SK-N-SH (cell line): ENCODE measurements at regions not wholly inside any gene's neighbourhood (a gene's known extent, or its start where the extent isn't known, plus 50 kb on each side); places are given as distances from the start of the nearest gene placed in this dataset.

ENCODE experiments used
- CTCF ChIP-seq: fragments of 200-600 bp; sonication (generic); IDR thresholded peaks from 2 replicates; pipeline ENCODE4 v1.6.1; 2017; ENCODE audit warnings: antibody characterized with exemption, mild to moderate bottlenecking, moderate library complexity
- FOXM1 ChIP-seq: IDR thresholded peaks from 2 replicates; pipeline ENCODE4 v1.4.0; 2012; ENCODE audit warnings: low read depth, mild to moderate bottlenecking
- RAD21 ChIP-seq: IDR thresholded peaks from 2 replicates; pipeline ENCODE4 v1.6.1; 2012; ENCODE audit warnings: mild to moderate bottlenecking, low read length
- TF ChIP-seq, protein P1 (sequence below): IDR thresholded peaks from 2 replicates; pipeline ENCODE4 v1.4.0; 2012; ENCODE audit warnings: low read depth, borderline replicate concordance

DNA sequence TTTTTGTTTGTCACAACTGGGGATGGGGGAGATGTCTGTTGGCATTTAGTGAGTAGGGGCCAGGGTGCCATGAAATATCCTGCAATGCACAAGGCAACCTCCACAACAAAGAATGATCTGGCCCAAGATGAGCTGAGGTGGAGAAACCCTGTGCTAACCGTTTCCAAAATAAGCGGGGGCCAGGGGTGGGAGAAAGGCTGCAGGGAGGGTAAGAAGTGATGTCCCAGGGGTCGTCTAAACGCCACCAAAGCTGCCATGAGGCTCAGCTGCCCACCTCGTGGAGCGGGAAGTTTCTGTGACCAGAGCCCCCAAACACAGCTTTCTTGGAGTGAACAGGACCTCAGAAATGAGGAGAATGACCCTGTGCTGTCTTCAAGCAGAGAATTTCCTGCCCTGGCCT is 76.5 kb upstream of the CDH5 start:
- TF ChIP-seq CTCF (no peak), RAD21 (no peak), FOXM1 (no peak)
- TF ChIP-seq, protein P1, sequence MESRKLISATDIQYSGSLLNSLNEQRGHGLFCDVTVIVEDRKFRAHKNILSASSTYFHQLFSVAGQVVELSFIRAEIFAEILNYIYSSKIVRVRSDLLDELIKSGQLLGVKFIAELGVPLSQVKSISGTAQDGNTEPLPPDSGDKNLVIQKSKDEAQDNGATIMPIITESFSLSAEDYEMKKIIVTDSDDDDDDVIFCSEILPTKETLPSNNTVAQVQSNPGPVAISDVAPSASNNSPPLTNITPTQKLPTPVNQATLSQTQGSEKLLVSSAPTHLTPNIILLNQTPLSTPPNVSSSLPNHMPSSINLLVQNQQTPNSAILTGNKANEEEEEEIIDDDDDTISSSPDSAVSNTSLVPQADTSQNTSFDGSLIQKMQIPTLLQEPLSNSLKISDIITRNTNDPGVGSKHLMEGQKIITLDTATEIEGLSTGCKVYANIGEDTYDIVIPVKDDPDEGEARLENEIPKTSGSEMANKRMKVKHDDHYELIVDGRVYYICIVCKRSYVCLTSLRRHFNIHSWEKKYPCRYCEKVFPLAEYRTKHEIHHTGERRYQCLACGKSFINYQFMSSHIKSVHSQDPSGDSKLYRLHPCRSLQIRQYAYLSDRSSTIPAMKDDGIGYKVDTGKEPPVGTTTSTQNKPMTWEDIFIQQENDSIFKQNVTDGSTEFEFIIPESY: no peak
